ENCODE measurements at regions not wholly inside any gene's neighbourhood (a gene's known extent, or its start where the extent isn't known, plus 50 kb on each side); places are given as distances from the start of the nearest gene placed in this dataset.

DNA sequence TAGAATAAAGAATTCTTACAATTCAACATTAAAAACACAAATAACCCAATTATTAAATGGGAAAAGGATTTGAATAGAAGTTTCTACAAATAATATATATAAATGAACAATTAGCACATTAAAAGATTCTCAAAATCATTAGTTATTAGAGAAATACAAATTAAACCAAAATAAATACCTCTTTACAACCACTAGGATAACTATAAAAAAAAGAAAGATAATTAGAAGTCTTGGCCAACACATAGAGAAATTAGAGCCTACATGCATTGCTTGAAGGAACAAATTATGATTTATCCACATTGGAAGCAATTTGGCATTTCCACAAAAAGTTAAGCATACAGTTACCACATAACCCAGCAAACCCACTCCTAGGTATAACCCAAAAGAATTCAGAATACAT lies 502.3 kb upstream of the UBE2E2 start:
- Histone ChIP-seq H3K9me1 (ENCODE audit: control insufficient read depth, insufficient read depth, low read length) (no peaks in the 10 kb centered on the region), H3K9ac (ENCODE audit: insufficient read depth in 1 of 2, low read depth in 2 of 2, low read length in 2 of 2) (no peak overlapping the region), H3K36me3 (ENCODE audit: control insufficient read depth, insufficient read depth, low read length) (no peaks in the 10 kb centered on the region), H3K79me2 (ENCODE audit: control insufficient read depth, insufficient read depth, low read length) (no peaks in the 10 kb centered on the region), H3K4me3 (no peak overlapping the region), H3K27ac (ENCODE audit: extremely low read depth, low read depth, low read length) (no peak overlapping the region), H3K4me1 (replicated peaks in 1 of 2; ENCODE audit: control insufficient read depth in 2 of 2, insufficient read depth in 2 of 2, low read length in 2 of 2) (no peaks in the 10 kb centered on the region), H2AFZ (ENCODE audit: low read depth, low read length) (no peak overlapping the region), H3K9me3 (replicated peaks; ENCODE audit: control insufficient read depth, insufficient read depth, low read depth, low read length) (no peaks in the 10 kb centered on the region), H4K20me1 (replicated peaks; ENCODE audit: control insufficient read depth, insufficient read depth, low read length) (no peaks in the 10 kb centered on the region), H3K27me3 (ENCODE audit: control insufficient read depth in 2 of 2, insufficient read depth in 2 of 2, low read length in 2 of 2) (no peaks in the 10 kb centered on the region), H3K4me2 (ENCODE audit: insufficient read depth, low read length) (no peak overlapping the region)
- TF ChIP-seq CHD2 (IDR thresholded peaks at IDR 0.05; ENCODE audit: low read depth, low read length) (no peak), BMI1 (IDR thresholded peaks at IDR 0.05; ENCODE audit: low read length) (no peak), ZNF785 (CRISPR knock-in tag; IDR thresholded peaks at IDR 0.05) (no peak), ZNF76 (CRISPR knock-in tag; IDR thresholded peaks at IDR 0.05; ENCODE audit: borderline replicate concordance) (no peak), PCBP2 (IDR thresholded peaks at IDR 0.05; ENCODE audit: low read depth, low read length, poor library complexity, severe bottlenecking) (no peak), HNRNPUL1 (IDR thresholded peaks at IDR 0.05; ENCODE audit: low read length) (no peak), PYGO2 (tag; IDR thresholded peaks at IDR 0.05) (no peak), ZNF24 (IDR thresholded peaks at IDR 0.05) (no peak), ZNF316 (IDR thresholded peaks at IDR 0.05) (no peak)
- TF ChIP-seq, protein P1, sequence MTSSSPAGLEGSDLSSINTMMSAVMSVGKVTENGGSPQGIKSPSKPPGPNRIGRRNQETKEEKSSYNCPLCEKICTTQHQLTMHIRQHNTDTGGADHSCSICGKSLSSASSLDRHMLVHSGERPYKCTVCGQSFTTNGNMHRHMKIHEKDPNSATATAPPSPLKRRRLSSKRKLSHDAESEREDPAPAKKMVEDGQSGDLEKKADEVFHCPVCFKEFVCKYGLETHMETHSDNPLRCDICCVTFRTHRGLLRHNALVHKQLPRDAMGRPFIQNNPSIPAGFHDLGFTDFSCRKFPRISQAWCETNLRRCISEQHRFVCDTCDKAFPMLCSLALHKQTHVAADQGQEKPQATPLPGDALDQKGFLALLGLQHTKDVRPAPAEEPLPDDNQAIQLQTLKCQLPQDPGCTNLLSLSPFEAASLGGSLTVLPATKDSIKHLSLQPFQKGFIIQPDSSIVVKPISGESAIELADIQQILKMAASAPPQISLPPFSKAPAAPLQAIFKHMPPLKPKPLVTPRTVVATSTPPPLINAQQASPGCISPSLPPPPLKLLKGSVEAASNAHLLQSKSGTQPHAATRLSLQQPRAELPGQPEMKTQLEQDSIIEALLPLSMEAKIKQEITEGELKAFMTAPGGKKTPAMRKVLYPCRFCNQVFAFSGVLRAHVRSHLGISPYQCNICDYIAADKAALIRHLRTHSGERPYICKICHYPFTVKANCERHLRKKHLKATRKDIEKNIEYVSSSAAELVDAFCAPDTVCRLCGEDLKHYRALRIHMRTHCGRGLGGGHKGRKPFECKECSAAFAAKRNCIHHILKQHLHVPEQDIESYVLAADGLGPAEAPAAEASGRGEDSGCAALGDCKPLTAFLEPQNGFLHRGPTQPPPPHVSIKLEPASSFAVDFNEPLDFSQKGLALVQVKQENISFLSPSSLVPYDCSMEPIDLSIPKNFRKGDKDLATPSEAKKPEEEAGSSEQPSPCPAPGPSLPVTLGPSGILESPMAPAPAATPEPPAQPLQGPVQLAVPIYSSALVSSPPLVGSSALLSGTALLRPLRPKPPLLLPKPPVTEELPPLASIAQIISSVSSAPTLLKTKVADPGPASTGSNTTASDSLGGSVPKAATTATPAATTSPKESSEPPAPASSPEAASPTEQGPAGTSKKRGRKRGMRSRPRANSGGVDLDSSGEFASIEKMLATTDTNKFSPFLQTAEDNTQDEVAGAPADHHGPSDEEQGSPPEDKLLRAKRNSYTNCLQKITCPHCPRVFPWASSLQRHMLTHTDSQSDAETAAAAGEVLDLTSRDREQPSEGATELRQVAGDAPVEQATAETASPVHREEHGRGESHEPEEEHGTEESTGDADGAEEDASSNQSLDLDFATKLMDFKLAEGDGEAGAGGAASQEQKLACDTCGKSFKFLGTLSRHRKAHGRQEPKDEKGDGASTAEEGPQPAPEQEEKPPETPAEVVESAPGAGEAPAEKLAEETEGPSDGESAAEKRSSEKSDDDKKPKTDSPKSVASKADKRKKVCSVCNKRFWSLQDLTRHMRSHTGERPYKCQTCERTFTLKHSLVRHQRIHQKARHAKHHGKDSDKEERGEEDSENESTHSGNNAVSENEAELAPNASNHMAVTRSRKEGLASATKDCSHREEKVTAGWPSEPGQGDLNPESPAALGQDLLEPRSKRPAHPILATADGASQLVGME (CRISPR knock-in tag; IDR thresholded peaks at IDR 0.05), result no peak
- TF ChIP-seq, protein P2, sequence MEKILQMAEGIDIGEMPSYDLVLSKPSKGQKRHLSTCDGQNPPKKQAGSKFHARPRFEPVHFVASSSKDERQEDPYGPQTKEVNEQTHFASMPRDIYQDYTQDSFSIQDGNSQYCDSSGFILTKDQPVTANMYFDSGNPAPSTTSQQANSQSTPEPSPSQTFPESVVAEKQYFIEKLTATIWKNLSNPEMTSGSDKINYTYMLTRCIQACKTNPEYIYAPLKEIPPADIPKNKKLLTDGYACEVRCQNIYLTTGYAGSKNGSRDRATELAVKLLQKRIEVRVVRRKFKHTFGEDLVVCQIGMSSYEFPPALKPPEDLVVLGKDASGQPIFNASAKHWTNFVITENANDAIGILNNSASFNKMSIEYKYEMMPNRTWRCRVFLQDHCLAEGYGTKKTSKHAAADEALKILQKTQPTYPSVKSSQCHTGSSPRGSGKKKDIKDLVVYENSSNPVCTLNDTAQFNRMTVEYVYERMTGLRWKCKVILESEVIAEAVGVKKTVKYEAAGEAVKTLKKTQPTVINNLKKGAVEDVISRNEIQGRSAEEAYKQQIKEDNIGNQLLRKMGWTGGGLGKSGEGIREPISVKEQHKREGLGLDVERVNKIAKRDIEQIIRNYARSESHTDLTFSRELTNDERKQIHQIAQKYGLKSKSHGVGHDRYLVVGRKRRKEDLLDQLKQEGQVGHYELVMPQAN (IDR thresholded peaks at IDR 0.05; ENCODE audit: borderline replicate concordance), result no peak
- TF ChIP-seq, protein P3, sequence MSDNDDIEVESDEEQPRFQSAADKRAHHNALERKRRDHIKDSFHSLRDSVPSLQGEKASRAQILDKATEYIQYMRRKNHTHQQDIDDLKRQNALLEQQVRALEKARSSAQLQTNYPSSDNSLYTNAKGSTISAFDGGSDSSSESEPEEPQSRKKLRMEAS (CRISPR knock-in tag; IDR thresholded peaks at IDR 0.05), result no peak
- intact Hi-C loops (cut with micrococcal nuclease) (no loop called here), in situ Hi-C loops (cut with MboI) (no loop called here)
- no peak for ATAC-seq
- FAIRE-seq, result no peak
- BruUV-seq (replicated peaks), result no TSS peak
- ChIA-PET CTCF (ENCODE audit: low intra/inter-chr PET ratio) (no interaction called here), POLR2A (no interaction called here)
- DNase-seq (ENCODE audit: extremely low read depth in 1 of 4, low spot score in 3 of 4), result no peak
